CD14-positive monocyte (primary cell): ENCODE measurements at regions not wholly inside any gene's neighbourhood (a gene's known extent, or its start where the extent isn't known, plus 50 kb on each side); places are given as distances from the start of the nearest gene placed in this dataset.

ENCODE experiments used
- DNase-seq, 3 donors: peaks; one replicate each; pipeline ENCODE4 v3.0.0-alpha.2; 2011 to 2022
- H2AFZ ChIP-seq: 2 replicates; pipeline ENCODE4 v1.6.0; 2012; ENCODE audit warnings: mild to moderate bottlenecking, low read depth, low read length, inconsistent platforms; ENCODE audit not compliant: insufficient read depth, poor library complexity, severe bottlenecking
- H3K27ac ChIP-seq, 2 donors: 1 replicate in 1 of 2; 2 replicates in 1 of 2; pipeline ENCODE4 v1.5.1; 2012 to 2013; ENCODE audit warnings: low read length in 2 of 2, control low read depth in 1 of 2, inconsistent platforms in 1 of 2, low read depth in 1 of 2, mild to moderate bottlenecking in 1 of 2
- H3K27me3 ChIP-seq, 2 donors: one replicate each; pipeline versions ENCODE4 v1.6.0 to v1.6.1; 2011 to 2013; ENCODE audit warnings: low read length in 2 of 2; ENCODE audit not compliant: control insufficient read depth in 2 of 2, insufficient read depth in 2 of 2
- H3K36me3 ChIP-seq, 2 donors: replicated peaks in 1 of 2; 1 replicate in 1 of 2; 2 replicates in 1 of 2; pipeline versions ENCODE4 v1.5.1 to v1.6.1; 2012 to 2013; ENCODE audit warnings: low read length in 2 of 2, control low read depth in 1 of 2, inconsistent platforms in 1 of 2, mild to moderate bottlenecking in 1 of 2; ENCODE audit not compliant: insufficient read depth in 2 of 2, control insufficient read depth in 1 of 2
- H3K4me1 ChIP-seq, 2 donors: 1 replicate in 1 of 2; 2 replicates in 1 of 2; pipeline versions ENCODE4 v1.5.1 to v1.6.1; 2012 to 2013; ENCODE audit warnings: low read length in 2 of 2, control low read depth in 1 of 2, inconsistent platforms in 1 of 2, mild to moderate bottlenecking in 1 of 2, moderate library complexity in 1 of 2; ENCODE audit not compliant: insufficient read depth in 2 of 2, control insufficient read depth in 1 of 2
- H3K4me2 ChIP-seq: replicated peaks from 2 replicates; pipeline ENCODE3; 2012; ENCODE audit warnings: low read length, moderate library complexity, mild to moderate bottlenecking; ENCODE audit not compliant: poor library complexity, severe bottlenecking; ENCODE audit errors: extremely low read depth
- H3K4me3 ChIP-seq, 3 experiments: fragments of 200-600 bp in 1 of 3; sonication (generic) in 1 of 3; replicated peaks in 1 of 3; 1 replicate in 2 of 3; 2 replicates in 1 of 3; pipeline ENCODE4 v1.5.1; 2011 to 2013; ENCODE audit warnings: low read length in 3 of 3, mild to moderate bottlenecking in 3 of 3, control low read depth in 2 of 3, low read depth in 2 of 3, inconsistent platforms in 1 of 3, moderate library complexity in 1 of 3
- H3K79me2 ChIP-seq: 2 replicates; pipeline ENCODE4 v1.6.0; 2012; ENCODE audit warnings: mild to moderate bottlenecking, control low read depth, inconsistent platforms, low read length, moderate library complexity; ENCODE audit not compliant: insufficient read depth
- H3K9ac ChIP-seq: 2 replicates; pipeline ENCODE4 v1.6.0; 2017; ENCODE audit warnings: low read length, mild to moderate bottlenecking; ENCODE audit not compliant: insufficient read depth, poor library complexity, severe bottlenecking
- H3K9me3 ChIP-seq, 2 donors: replicated peaks in 1 of 2; 1 replicate in 1 of 2; 2 replicates in 1 of 2; pipeline versions ENCODE4 v1.5.1 to v1.6.1; 2012 to 2013; ENCODE audit warnings: low read length in 2 of 2, control low read depth in 1 of 2; ENCODE audit not compliant: control insufficient read depth in 1 of 2, insufficient read depth in 1 of 2
- H4K20me1 ChIP-seq: 2 replicates; pipeline ENCODE4 v1.6.0; 2012; ENCODE audit warnings: mild to moderate bottlenecking, low read length, control low read depth, moderate library complexity; ENCODE audit not compliant: insufficient read depth
- H3K27ac Mint-ChIP-seq, 7 donors: one replicate each; pipeline ENCODE4 v1.8.0; 2020; ENCODE audit warnings: mild to moderate bottlenecking in 7 of 7, mixed read lengths in 7 of 7, moderate library complexity in 6 of 7, inconsistent platforms in 2 of 7
- H3K27me3 Mint-ChIP-seq, 3 donors: one replicate each; pipeline ENCODE4 v1.8.0; 2021 to 2022; ENCODE audit warnings: low read depth in 3 of 3, mild to moderate bottlenecking in 3 of 3, mixed read lengths in 3 of 3, moderate library complexity in 3 of 3, inconsistent platforms in 1 of 3
- H3K36me3 Mint-ChIP-seq, 2 donors: one replicate each; pipeline ENCODE4 v1.8.0; 2020; ENCODE audit warnings: mixed read lengths in 2 of 2, inconsistent platforms in 1 of 2, mild to moderate bottlenecking in 1 of 2
- H3K4me1 Mint-ChIP-seq: one replicate; pipeline ENCODE4 v1.8.0; 2020; ENCODE audit warnings: mild to moderate bottlenecking, mixed read lengths
- H3K4me3 Mint-ChIP-seq, 2 donors: one replicate each; pipeline ENCODE4 v1.8.0; 2020; ENCODE audit warnings: mild to moderate bottlenecking in 2 of 2, mixed read lengths in 2 of 2, moderate library complexity in 1 of 2
- H3K9me3 Mint-ChIP-seq, 7 donors: one replicate each; pipeline ENCODE4 v1.8.0; 2020 to 2022; ENCODE audit warnings: mixed read lengths in 7 of 7, mild to moderate bottlenecking in 6 of 7, moderate library complexity in 6 of 7, inconsistent platforms in 2 of 7
- CTCF ChIP-seq: fragments of 200-600 bp; IDR thresholded peaks from one replicate; pipeline ENCODE4 v1.8.0; 2022; ENCODE audit warnings: antibody characterized with exemption, mild to moderate bottlenecking
- WGBS: methylation state at CpG from one replicate; pipeline ENCODE4 v1.1.5; 2013; ENCODE audit warnings: missing lambda C conversion rate; ENCODE audit not compliant: insufficient coverage; 5-methylcytosine and 5-hydroxymethylcytosine counted together
- intact Hi-C, 2 donors: fragments of 100-400 bp; cut with micrococcal nuclease; formaldehyde crosslinking; loops; one replicate each; pipeline versions ENCODE4 v1.15.0 to v1.15.1; 2023

- Mint-ChIP-seq H3K4me3 (no peak overlapping the region), H3K4me1 (no peaks in the 10 kb centered on the region), H3K27ac (no peak overlapping the region), H3K9me3 (peaks cover 0 to 5% (median 2%) of the 10 kb centered on the region in 7 donors), H3K36me3 (no peaks in the 10 kb centered on the region), H3K27me3 (peaks cover 0 to 4% (median 2%) of the 10 kb centered on the region in 3 donors)
- intact Hi-C loops, result no loop called here
- Histone ChIP-seq H3K27ac (no peak overlapping the region), H3K4me2 (no peak overlapping the region), H3K79me2 (no peaks in the 10 kb centered on the region), H3K36me3 (no peaks in the 10 kb centered on the region), H3K4me3 (no peak overlapping the region), H2AFZ (no peak overlapping the region), H3K27me3 (no peaks in the 10 kb centered on the region), H3K4me1 (no peaks in the 10 kb centered on the region), H3K9ac (no peak overlapping the region), H4K20me1 (no peaks in the 10 kb centered on the region), H3K9me3 (no peaks in the 10 kb centered on the region)
- no peak for DNase-seq
- no peak for TF ChIP-seq CTCF
- no CpG with 5 or more reads among the region's 1 CpG for WGBS
These were observed 129.2 kb upstream of the ECI2 start for GRCh38 chr6:4264601-4265000.

GRCh38 chr6:4264081-4264480 lies 128.7 kb upstream of the ECI2 start:
- H3K27me3 ChIP-seq, result no peaks in the 10 kb centered on the region
- no peaks in the 10 kb centered on the region for H3K4me1 ChIP-seq
- no peak for TF ChIP-seq CTCF
- Mint-ChIP-seq H3K4me1 (no peaks in the 10 kb centered on the region), H3K27ac (no peak overlapping the region), H3K36me3 (no peaks in the 10 kb centered on the region), H3K9me3 (peaks cover 0 to 5% (median 2%) of the 10 kb centered on the region in 7 donors), H3K4me3 (no peak overlapping the region), H3K27me3 (peaks cover 0 to 4% (median 2%) of the 10 kb centered on the region in 3 donors)
- no peaks in the 10 kb centered on the region for H3K79me2 ChIP-seq
- no peak overlapping the region for H3K4me3 ChIP-seq
- intact Hi-C loops, result no loop called here
- H3K4me2 ChIP-seq, result no peak overlapping the region
- H3K36me3 ChIP-seq, result no peaks in the 10 kb centered on the region
- no CpG with 5 or more reads among the region's 3 CpGs for WGBS
- H3K9me3 ChIP-seq, result no peaks in the 10 kb centered on the region
- H3K27ac ChIP-seq, result no peak overlapping the region
- H4K20me1 ChIP-seq, result no peaks in the 10 kb centered on the region
- DNase-seq, result no peak
- H2AFZ ChIP-seq, result no peak overlapping the region
- no peak overlapping the region for H3K9ac ChIP-seq
